PC-9 (cell line): ENCODE measurements at regions not wholly inside any gene's neighbourhood (a gene's known extent, or its start where the extent isn't known, plus 50 kb on each side); places are given as distances from the start of the nearest gene placed in this dataset.

Source experiments
- BruUV-seq: library from RNA; stranded (reverse); fragments of 400-500 nt; replicated peaks from 2 replicates; lab custom pipeline; 2021; lab: Mats Ljungman, UMichigan
- CTCF ChIA-PET: fragments of 300-600 bp; sonication (Branson Sonifier 250); formaldehyde crosslinking; loops from one replicate; lab custom pipeline; 2022; ENCODE audit warnings: antibody characterized with exemption; lab: Charles Lee
- POLR2A ChIA-PET: fragments of 300-600 bp; sonication (Branson Sonifier 250); formaldehyde crosslinking; loops from one replicate; lab custom pipeline; 2022; ENCODE audit warnings: antibody characterized with exemption; ENCODE audit not compliant: unreplicated experiment; lab: Charles Lee
- DNase-seq, 2 experiments: peaks; one replicate each; pipeline versions ENCODE4 v3.0.0 to v3.0.0-alpha.2; 2015 to 2022; ENCODE audit warnings: mixed read lengths in 1 of 2
- H2AFZ ChIP-seq: fragments of 200-600 bp; sonication (generic); 2 replicates; pipeline ENCODE4 v1.8.1; 2017; ENCODE audit warnings: antibody characterized with exemption
- H3F3A ChIP-seq: fragments of 200-600 bp; sonication (generic); 2 replicates; pipeline ENCODE4 v1.8.1; 2017; ENCODE audit warnings: antibody characterized with exemption, mild to moderate bottlenecking, low read depth; ENCODE audit not compliant: insufficient read depth
- H3K27ac ChIP-seq: fragments of 200-600 bp; sonication (generic); 2 replicates; pipeline ENCODE4 v1.6.1; 2016; ENCODE audit warnings: mixed run types
- H3K27me3 ChIP-seq: fragments of 200-600 bp; sonication (generic); 2 replicates; pipeline ENCODE4 v1.6.1; 2016; ENCODE audit warnings: low read depth, mixed run types; ENCODE audit not compliant: insufficient read depth
- H3K36me3 ChIP-seq: fragments of 200-600 bp; sonication (generic); 2 replicates; pipeline ENCODE4 v1.6.1; 2016; ENCODE audit warnings: low read depth, mixed run types
- H3K4me1 ChIP-seq: fragments of 200-600 bp; sonication (generic); replicated peaks from 2 replicates; pipeline ENCODE4 v1.6.1; 2016; ENCODE audit warnings: mixed run types; ENCODE audit not compliant: insufficient read depth
- H3K4me2 ChIP-seq: fragments of 200-600 bp; sonication (generic); 2 replicates; pipeline ENCODE4 v1.6.1; 2017; ENCODE audit warnings: mixed run types
- H3K4me3 ChIP-seq: fragments of 200-600 bp; sonication (generic); 2 replicates; pipeline ENCODE4 v1.6.1; 2016; ENCODE audit warnings: mixed run types
- H3K79me2 ChIP-seq: fragments of 200-600 bp; sonication (generic); 2 replicates; pipeline ENCODE4 v1.6.1; 2017; ENCODE audit warnings: low read depth, mixed run types
- H3K9me2 ChIP-seq: fragments of 200-600 bp; sonication (generic); 2 replicates; pipeline ENCODE4 v1.8.1; 2017; ENCODE audit warnings: mild to moderate bottlenecking; ENCODE audit not compliant: insufficient read depth
- H3K9me3 ChIP-seq: fragments of 200-600 bp; sonication (generic); 2 replicates; pipeline ENCODE4 v1.8.1; 2016; ENCODE audit warnings: low read depth; ENCODE audit not compliant: insufficient read depth
- H4K20me1 ChIP-seq: fragments of 200-600 bp; sonication (generic); 2 replicates; pipeline ENCODE4 v1.8.1; 2017; ENCODE audit not compliant: insufficient read depth
- EZH2 ChIP-seq: fragments of 200-600 bp; sonication (generic); IDR thresholded peaks from 2 replicates; pipeline ENCODE4 v1.8.0; 2017; ENCODE audit warnings: antibody characterized with exemption, low read depth
- intact Hi-C: fragments of 100-400 bp; cut with micrococcal nuclease; formaldehyde crosslinking; loops from one replicate; pipeline ENCODE4 v1.10.0; 2022; ENCODE audit not compliant: unreplicated experiment
- TF ChIP-seq, protein P1 (sequence below): fragments of 200-600 bp; sonication (generic); conservative IDR thresholded peaks from 2 replicates; pipeline ENCODE4 v1.6.1; 2017; ENCODE audit warnings: mixed run types, antibody characterized with exemption, mild to moderate bottlenecking, moderate library complexity

- no peaks in the 10 kb centered on the region; the same call in 1 of the 2 replicates for H3K27me3 ChIP-seq
- H3F3A ChIP-seq = no peaks in the 10 kb centered on the region
- no peak overlapping the region for H3K4me2 ChIP-seq
- DNase-seq = no peak
- ChIA-PET CTCF (no interaction called here), POLR2A (no interaction called here)
- intact Hi-C loops = no loop called here
- H3K36me3 ChIP-seq = no peaks in the 10 kb centered on the region
- TF ChIP-seq, protein P1, sequence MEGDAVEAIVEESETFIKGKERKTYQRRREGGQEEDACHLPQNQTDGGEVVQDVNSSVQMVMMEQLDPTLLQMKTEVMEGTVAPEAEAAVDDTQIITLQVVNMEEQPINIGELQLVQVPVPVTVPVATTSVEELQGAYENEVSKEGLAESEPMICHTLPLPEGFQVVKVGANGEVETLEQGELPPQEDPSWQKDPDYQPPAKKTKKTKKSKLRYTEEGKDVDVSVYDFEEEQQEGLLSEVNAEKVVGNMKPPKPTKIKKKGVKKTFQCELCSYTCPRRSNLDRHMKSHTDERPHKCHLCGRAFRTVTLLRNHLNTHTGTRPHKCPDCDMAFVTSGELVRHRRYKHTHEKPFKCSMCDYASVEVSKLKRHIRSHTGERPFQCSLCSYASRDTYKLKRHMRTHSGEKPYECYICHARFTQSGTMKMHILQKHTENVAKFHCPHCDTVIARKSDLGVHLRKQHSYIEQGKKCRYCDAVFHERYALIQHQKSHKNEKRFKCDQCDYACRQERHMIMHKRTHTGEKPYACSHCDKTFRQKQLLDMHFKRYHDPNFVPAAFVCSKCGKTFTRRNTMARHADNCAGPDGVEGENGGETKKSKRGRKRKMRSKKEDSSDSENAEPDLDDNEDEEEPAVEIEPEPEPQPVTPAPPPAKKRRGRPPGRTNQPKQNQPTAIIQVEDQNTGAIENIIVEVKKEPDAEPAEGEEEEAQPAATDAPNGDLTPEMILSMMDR = no peak
- TF ChIP-seq EZH2 = no peak
- no peak overlapping the region for H3K4me3 ChIP-seq
- H4K20me1 ChIP-seq = no peaks in the 10 kb centered on the region
- H3K4me1 ChIP-seq = no peaks in the 10 kb centered on the region
- BruUV-seq = no TSS peak
- no peaks in the 10 kb centered on the region for H3K79me2 ChIP-seq
- H3K27ac ChIP-seq = no peak overlapping the region
- H3K9me3 ChIP-seq = no peaks in the 10 kb centered on the region; the same call in 1 of the 2 replicates
- H2AFZ ChIP-seq = no peak overlapping the region
- no peaks in the 10 kb centered on the region for H3K9me2 ChIP-seq
Observed at GRCh38 chr7:65250216-65250615, 123.4 kb upstream of the ZNF92 start.

DNA sequence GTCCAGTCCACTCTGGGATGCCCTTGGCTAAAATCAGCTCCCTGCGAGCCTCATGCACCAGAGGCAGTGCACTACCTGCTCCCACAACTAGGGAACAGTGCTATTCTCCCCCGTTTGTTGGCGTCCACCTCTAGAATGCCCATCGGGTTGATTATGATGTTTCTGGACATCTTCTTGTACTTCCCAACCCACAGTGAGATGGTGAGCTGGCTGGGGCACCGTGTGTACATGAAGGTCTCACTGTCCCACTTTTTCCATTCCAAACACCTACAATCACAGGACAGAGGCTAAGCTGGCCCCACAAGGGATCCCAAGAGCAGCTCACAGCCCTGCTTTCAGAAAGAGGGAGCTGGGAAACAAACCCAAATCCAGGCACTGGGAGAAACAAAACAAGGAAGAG lies 126.2 kb upstream of the ZNF92 start:
- CTCF ChIA-PET = no interaction called here
- intact Hi-C loops = no loop called here
- BruUV-seq = no TSS peak

GRCh38 chr7:65239707-65240352 lies 133.8 kb upstream of the ZNF92 start:
- Histone ChIP-seq H3K4me1 (no peaks in the 10 kb centered on the region), H3K27me3 (peaks cover 17% of the 10 kb centered on the region), H3K9me2 (no peaks in the 10 kb centered on the region), H3K27ac (no peak overlapping the region), H2AFZ (peak overlapping the region; percentile 69; the same call in 1 of the 2 replicates), H3K4me3 (peak overlapping the region; percentile 42; the same call in 1 of the 2 replicates), H3K36me3 (no peaks in the 10 kb centered on the region), H3K9me3 (no peaks in the 10 kb centered on the region), H3F3A (no peaks in the 10 kb centered on the region), H3K4me2 (peak overlapping the region; percentile 64), H4K20me1 (no peaks in the 10 kb centered on the region), H3K79me2 (no peaks in the 10 kb centered on the region)
- CTCF ChIA-PET = no interaction called here
- peak in 1 of 2 experiments; percentile 19 for DNase-seq
- TF ChIP-seq, protein P1 = no peak
- TF ChIP-seq EZH2 = no peak
- intact Hi-C loops = no loop called here
- BruUV-seq = no TSS peak
- POLR2A ChIA-PET = no interaction called here

More for the DNA sequence above, 126.2 kb upstream of the ZNF92 start:
- no peak for DNase-seq
- no peak overlapping the region for H3K27ac ChIP-seq
- H4K20me1 ChIP-seq = no peaks in the 10 kb centered on the region
- H3K4me3 ChIP-seq = no peak overlapping the region
- TF ChIP-seq, protein P1 = no peak
- TF ChIP-seq EZH2 = no peak
- H3K36me3 ChIP-seq = no peaks in the 10 kb centered on the region
- peaks cover 7% of the 10 kb centered on the region; the same call in 1 of the 2 replicates for H3K27me3 ChIP-seq
- no peaks in the 10 kb centered on the region for H3K4me1 ChIP-seq
- no peak overlapping the region for H3K4me2 ChIP-seq
- no peaks in the 10 kb centered on the region for H3K9me2 ChIP-seq
- H3K79me2 ChIP-seq = no peaks in the 10 kb centered on the region
- H3F3A ChIP-seq = no peaks in the 10 kb centered on the region
- POLR2A ChIA-PET = no interaction called here
- no peak overlapping the region for H2AFZ ChIP-seq
- H3K9me3 ChIP-seq = no peaks in the 10 kb centered on the region; the same call in 1 of the 2 replicates
